Activated naive CD4-positive, alpha-beta T cell treated with anti-CD3 and anti-CD28 coated beads, Interleukin-2, amount 50 U/mL, for 72 hours (primary cell): ENCODE measurements at regions not wholly inside any gene's neighbourhood (a gene's known extent, or its start where the extent isn't known, plus 50 kb on each side); places are given as distances from the start of the nearest gene placed in this dataset.

Experiments
- ATAC-seq, 2 donors: fragments of 150-1000 bp; cut with Tn5 transposase; 2 replicates each; pipeline ENCODE4 v1.10.0; 2021; ENCODE audit warnings: mild to moderate bottlenecking in 2 of 2, moderate library complexity in 2 of 2
- DNase-seq, 2 donors: peaks; one replicate each; pipeline ENCODE4 v3.0.0; 2021 to 2022; ENCODE audit warnings: low spot score in 2 of 2
- H3K27ac Mint-ChIP-seq, 2 donors: one replicate each; pipeline ENCODE4 v1.8.0; 2022; ENCODE audit warnings: mild to moderate bottlenecking in 2 of 2, mixed read lengths in 2 of 2
- H3K36me3 Mint-ChIP-seq, 2 donors: one replicate each; pipeline ENCODE4 v1.8.0; 2022; ENCODE audit warnings: mixed read lengths in 2 of 2
- H3K9me3 Mint-ChIP-seq, 2 donors: one replicate each; pipeline ENCODE4 v1.8.0; 2022; ENCODE audit warnings: mixed read lengths in 2 of 2

DNA sequence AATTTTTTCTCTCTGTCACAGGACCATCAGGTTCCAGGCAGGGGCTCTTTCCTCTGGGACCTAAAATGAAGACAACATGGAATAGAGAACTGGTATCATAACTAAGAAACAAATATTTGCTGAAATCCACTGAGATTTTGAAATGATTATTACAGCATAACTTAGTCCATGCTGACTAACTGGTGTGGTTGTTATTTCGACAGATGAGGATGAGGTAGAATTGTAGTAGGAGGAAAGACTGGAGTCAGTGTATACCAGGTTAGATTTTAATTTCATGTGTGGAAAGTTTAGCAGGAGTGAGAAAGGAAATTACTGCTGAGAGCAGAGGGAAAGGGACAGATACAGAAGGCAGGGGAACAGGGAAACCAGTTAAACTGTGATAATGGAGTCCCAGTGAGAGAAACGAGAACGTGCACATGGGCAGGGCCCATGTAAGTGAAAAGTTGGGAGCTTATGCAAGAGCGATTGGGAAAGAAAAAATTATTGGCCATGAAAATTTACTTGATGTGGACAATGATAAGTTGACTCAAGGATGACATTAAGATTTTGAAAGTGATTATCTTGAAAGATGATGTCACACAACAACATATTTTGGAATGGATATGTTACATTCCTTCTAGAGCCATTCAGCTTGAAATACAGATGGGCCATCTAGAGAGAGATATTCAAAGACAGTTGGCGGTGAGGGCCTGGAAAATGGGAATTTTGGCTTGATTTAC is 98.7 kb upstream of the DDIT4L start:
- H3K27ac Mint-ChIP-seq = no peak overlapping the region
- H3K9me3 Mint-ChIP-seq = no peaks in the 10 kb centered on the region
- DNase-seq (no peak), ATAC-seq (no peak)
- H3K36me3 Mint-ChIP-seq = no peaks in the 10 kb centered on the region

DNA sequence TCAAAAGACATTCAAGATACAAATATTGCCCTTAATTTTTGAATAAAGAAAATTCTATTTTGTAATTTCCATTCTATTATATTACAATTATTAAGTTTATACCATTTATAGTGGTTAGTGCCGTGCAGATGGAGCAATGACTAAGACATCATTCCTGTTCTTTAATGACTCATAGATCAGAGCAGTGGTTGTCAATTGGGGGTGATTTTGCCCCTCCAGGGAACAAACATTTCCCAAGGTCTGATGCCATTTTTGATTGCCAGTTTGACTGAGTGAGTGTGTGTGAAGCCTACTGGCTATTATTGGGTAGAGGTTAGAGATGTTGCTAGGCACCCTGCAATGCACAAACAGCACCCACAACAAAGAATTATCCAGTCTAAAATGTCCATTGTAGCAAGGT is 97.9 kb upstream of the DDIT4L start:
- no peak overlapping the region for H3K27ac Mint-ChIP-seq
- DNase-seq = no peak
- no peaks in the 10 kb centered on the region for H3K9me3 Mint-ChIP-seq

GRCh38 chr4:100287534-100287933 is 97.3 kb upstream of the DDIT4L start:
- DNase-seq (no peak), ATAC-seq (no peak)
- Mint-ChIP-seq H3K27ac (no peak overlapping the region), H3K9me3 (no peaks in the 10 kb centered on the region), H3K36me3 (no peaks in the 10 kb centered on the region)

More for the DNA sequence above, 97.9 kb upstream of the DDIT4L start:
- H3K36me3 Mint-ChIP-seq = no peaks in the 10 kb centered on the region
- ATAC-seq = no peak

DNA sequence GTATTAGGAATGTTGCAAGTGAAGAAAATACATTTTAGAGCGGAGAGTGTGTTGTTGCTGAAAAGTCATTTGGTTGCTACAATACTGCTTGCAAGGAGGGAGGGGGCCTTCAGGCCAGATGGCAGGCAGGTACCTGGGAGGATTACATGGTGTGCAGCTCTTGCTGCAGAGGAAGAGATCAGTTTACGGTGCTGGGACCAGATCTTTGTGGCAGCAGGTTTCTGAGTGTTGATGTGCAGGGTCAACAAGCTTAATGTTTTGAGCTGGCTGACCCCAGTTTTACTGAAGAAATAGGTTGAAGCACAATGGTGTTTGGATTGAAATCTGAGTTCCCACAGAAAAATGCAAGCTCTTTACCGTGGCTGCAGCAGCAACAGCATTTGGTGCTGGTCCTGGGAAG is 96.4 kb upstream of the DDIT4L start:
- no peaks in the 10 kb centered on the region for H3K36me3 Mint-ChIP-seq
- H3K27ac Mint-ChIP-seq = no peak overlapping the region
- ATAC-seq = no peak
- no peaks in the 10 kb centered on the region for H3K9me3 Mint-ChIP-seq
- no peak for DNase-seq

DNA sequence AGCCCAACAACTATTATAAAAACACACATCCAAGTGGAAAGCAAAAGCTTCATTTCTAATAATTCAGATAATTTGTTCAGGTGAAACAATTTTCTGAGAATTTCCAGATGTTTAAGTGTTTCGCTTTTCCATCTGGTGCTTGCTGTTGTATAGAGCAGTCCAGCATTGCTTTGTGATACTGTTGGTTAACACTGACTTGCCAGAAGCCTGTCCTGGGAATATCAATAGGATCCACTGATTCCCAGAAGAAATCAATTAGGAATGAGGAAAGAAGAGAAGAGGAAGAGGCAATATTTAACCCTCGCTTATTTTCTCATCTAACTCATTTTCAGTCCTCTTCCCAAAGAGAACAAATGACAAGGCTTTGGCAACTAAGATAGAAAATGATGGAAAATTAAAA is 94.9 kb upstream of the DDIT4L start:
- no peak for ATAC-seq
- H3K36me3 Mint-ChIP-seq = no peaks in the 10 kb centered on the region

GRCh38 chr4:100284129-100284880 is 94.0 kb upstream of the DDIT4L start:
- Mint-ChIP-seq H3K9me3 (no peaks in the 10 kb centered on the region), H3K36me3 (no peaks in the 10 kb centered on the region), H3K27ac (no peak overlapping the region)
- ATAC-seq (no peak), DNase-seq (no peak)

More for the DNA sequence above, 94.9 kb upstream of the DDIT4L start:
- Mint-ChIP-seq H3K27ac (no peak overlapping the region), H3K9me3 (no peaks in the 10 kb centered on the region)
- DNase-seq = no peak

GRCh38 chr4:100280807-100281206 is 90.5 kb upstream of the DDIT4L start:
- ATAC-seq = no peak

DNA sequence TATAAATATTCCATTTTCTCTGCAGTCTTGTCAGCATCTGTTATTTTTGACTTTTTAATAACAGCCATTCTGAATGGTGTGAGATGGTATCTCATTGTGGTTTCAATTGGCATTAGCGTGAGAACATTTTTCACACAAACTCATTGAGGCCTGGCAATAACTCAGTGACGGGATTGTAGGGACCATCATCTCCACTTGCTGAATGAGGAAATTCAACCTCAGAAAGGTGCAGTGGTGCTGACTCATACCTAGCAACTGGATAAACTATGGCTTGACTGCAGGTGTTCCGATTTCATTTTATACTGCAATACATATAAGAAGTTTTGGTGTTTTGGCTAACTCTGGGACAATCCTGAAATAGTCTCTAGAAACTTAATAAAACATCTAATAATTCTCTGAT is 88.3 kb upstream of the DDIT4L start:
- no peak overlapping the region for H3K27ac Mint-ChIP-seq
- H3K36me3 Mint-ChIP-seq = no peaks in the 10 kb centered on the region
- DNase-seq (no peak), ATAC-seq (no peak)
- peaks cover 0 to 7% of the 10 kb centered on the region in 2 donors for H3K9me3 Mint-ChIP-seq

More at GRCh38 chr4:100280807-100281206, 90.5 kb upstream of the DDIT4L start:
- Mint-ChIP-seq H3K27ac (no peak overlapping the region), H3K9me3 (no peaks in the 10 kb centered on the region), H3K36me3 (no peaks in the 10 kb centered on the region)
- no peak for DNase-seq

DNA sequence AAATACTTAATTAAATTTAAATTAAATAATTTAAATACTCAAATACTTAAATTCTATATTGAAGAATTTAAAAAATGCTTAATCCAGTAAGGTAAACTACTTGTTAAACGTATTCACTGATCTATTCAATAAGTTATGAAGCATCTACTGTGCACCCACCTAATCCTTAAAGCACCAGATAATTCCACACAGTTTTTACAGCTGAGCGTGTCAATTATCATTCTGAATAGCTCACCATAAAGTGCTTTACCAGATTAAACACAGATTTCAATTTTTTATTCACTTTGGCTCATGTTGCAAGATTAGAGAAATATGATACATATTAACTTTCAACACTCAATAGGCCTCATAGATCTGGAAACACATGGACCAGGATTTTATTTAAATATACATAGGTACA is 79.2 kb upstream of the DDIT4L start:
- H3K9me3 Mint-ChIP-seq = peaks cover 4 to 16% of the 10 kb centered on the region in 2 donors
- H3K36me3 Mint-ChIP-seq = no peaks in the 10 kb centered on the region
- DNase-seq = no peak
- no peak for ATAC-seq
- H3K27ac Mint-ChIP-seq = no peak overlapping the region

DNA sequence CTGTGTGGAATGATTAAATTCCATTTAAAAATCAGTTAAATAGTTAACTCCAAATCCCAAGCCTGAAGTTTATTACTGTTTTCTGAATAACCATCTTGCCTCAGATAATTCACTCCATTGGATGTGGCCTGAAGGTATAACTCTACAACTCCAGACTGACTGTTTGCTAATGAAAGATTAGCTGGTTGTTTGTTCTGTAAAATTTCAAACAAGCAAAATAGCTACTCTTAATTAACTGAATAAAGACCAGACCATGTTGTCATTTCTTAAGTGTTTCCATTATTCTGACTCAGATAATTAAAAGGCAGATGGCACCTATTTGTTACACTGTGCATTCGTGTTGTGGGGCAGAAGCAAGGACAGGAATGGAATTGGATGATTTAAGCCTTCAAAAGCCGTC is 78.5 kb upstream of the DDIT4L start:
- ATAC-seq (no peak), DNase-seq (no peak)
- peaks cover 9 to 16% of the 10 kb centered on the region in 2 donors for H3K9me3 Mint-ChIP-seq
- H3K36me3 Mint-ChIP-seq = no peaks in the 10 kb centered on the region
- H3K27ac Mint-ChIP-seq = no peak overlapping the region

GRCh38 chr4:100261346-100261745 is 71.1 kb upstream of the DDIT4L start:
- DNase-seq (no peak), ATAC-seq (no peak)
- no peaks in the 10 kb centered on the region for H3K36me3 Mint-ChIP-seq

DNA sequence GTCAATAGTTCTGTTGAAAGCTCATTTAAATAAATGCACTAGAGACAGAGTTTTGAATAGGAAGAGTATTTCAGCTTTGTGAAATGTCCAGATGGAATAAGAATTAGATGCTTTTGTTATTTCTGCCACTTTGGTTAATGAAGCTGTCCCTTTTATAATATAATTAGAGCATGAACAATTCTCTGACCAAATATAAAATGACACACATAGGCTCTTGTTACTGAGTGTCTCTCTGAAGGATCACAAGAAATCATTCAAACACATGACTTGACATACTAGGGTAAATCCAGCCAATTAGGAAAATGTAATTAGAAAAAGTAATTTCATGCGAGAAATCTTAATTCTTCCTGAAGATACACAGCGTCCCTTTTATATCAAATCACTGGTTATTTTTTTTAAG is 68.4 kb upstream of the DDIT4L start:
- Mint-ChIP-seq H3K9me3 (peaks cover 4% of the 10 kb centered on the region in 2 donors), H3K27ac (no peak overlapping the region), H3K36me3 (no peaks in the 10 kb centered on the region)
- DNase-seq (no peak), ATAC-seq (no peak)

More at GRCh38 chr4:100261346-100261745, 71.1 kb upstream of the DDIT4L start:
- Mint-ChIP-seq H3K27ac (no peak overlapping the region), H3K9me3 (peaks cover 13 to 14% of the 10 kb centered on the region in 2 donors)

DNA sequence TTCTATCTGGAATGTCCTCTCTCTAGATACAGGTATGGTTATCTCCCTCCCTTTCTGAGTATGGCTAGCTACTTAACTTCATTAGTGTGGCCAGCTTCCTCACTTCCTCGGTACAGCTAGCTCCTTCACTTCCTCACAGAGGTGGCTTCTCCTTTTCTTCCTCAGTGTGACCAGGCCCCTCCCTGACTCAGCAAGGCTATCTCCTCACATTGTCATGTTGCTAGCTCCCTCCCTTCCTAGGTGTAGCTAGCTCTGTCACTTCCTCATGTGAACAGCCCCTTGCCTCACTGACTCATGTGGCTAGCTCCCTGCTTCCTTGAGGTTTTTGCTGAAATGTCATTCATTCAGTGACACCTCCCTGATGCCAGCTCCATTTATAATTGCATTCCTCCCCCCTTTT is 67.3 kb upstream of the DDIT4L start:
- Mint-ChIP-seq H3K27ac (no peak overlapping the region), H3K36me3 (no peaks in the 10 kb centered on the region), H3K9me3 (peaks cover 0 to 3% of the 10 kb centered on the region in 2 donors)
- ATAC-seq (peak in 1 of 2 donors; percentile 24), DNase-seq (no peak)

DNA sequence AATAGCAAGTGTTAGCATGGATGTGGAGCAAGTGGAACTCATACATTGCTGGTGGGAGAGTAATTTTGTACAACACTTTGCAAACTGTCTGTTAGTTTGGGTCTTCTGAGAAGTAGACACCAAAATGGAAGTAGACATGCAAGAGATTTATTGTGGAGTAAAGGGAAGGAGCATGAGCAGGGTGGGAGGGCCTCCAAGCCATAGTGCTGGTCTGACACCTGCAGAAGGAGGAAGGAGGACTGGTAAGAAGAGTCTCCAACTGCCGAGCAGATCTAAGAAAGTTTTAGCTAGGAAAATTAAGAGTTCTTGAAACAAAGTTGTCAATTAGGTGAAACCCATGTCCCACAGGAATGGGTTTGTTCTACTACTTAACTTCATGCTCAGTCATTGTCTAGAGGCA is 64.0 kb upstream of the DDIT4L start:
- ATAC-seq (no peak), DNase-seq (no peak)
- H3K36me3 Mint-ChIP-seq = no peaks in the 10 kb centered on the region
- no peak overlapping the region for H3K27ac Mint-ChIP-seq
- no peaks in the 10 kb centered on the region for H3K9me3 Mint-ChIP-seq

- Mint-ChIP-seq H3K27ac (no peak overlapping the region), H3K36me3 (no peaks in the 10 kb centered on the region), H3K9me3 (no peaks in the 10 kb centered on the region)
- ATAC-seq = no peak
- DNase-seq = no peak
Measured at GRCh38 chr4:100248476-100248875, 58.2 kb upstream of the DDIT4L start.

DNA sequence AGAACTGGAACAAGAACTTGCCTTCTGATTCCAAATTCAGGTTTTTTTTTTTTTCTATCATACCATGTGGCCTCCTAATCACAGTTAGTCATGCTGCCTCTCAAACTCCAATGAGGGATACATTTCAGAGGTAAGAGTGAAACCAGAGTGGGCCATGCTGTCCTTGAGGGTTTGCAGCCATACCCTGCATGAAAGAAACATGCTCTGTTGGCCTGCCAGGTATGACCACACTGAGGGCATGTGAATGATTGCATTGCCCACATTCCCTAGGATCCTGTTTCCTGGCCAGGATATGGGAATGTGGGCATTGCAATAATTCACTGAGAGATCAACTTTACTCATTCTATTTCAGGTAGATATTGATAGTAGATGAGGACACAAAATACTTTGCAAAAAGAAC is 56.4 kb upstream of the DDIT4L start:
- H3K36me3 Mint-ChIP-seq = no peaks in the 10 kb centered on the region
- H3K27ac Mint-ChIP-seq = no peak overlapping the region
- DNase-seq = no peak
- ATAC-seq = no peak
- H3K9me3 Mint-ChIP-seq = no peaks in the 10 kb centered on the region

- no peak for DNase-seq
- Mint-ChIP-seq H3K9me3 (peaks cover 0 to 7% of the 10 kb centered on the region in 2 donors), H3K27ac (no peak overlapping the region), H3K36me3 (no peaks in the 10 kb centered on the region)
- ATAC-seq = no peak
Measured at GRCh38 chr4:100244347-100244746, 54.1 kb upstream of the DDIT4L start.
